ENCODE measurements at regions not wholly inside any gene's neighbourhood (a gene's known extent, or its start where the extent isn't known, plus 50 kb on each side); places are given as distances from the start of the nearest gene placed in this dataset.

DNA sequence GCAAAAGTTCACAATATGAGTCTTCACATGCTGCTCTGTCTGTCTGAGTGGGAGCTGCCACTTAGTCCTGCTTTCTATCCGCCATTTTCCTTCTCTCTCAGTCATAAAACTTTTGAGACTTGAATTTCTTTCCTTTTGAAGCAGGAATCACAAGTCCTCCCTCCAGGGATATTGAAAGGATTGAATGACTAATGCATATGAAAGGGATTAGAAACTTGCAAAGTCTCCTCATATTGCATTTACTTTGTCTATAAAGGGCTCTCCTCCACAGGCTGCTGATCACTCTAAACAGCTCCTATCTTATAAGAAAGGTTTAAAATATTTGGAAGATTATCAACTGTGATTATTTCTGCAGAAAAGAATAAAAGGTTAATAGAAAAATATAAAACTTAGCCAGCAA lies 879.1 kb downstream of the ARAP2 start:
- TF ChIP-seq, protein P1, sequence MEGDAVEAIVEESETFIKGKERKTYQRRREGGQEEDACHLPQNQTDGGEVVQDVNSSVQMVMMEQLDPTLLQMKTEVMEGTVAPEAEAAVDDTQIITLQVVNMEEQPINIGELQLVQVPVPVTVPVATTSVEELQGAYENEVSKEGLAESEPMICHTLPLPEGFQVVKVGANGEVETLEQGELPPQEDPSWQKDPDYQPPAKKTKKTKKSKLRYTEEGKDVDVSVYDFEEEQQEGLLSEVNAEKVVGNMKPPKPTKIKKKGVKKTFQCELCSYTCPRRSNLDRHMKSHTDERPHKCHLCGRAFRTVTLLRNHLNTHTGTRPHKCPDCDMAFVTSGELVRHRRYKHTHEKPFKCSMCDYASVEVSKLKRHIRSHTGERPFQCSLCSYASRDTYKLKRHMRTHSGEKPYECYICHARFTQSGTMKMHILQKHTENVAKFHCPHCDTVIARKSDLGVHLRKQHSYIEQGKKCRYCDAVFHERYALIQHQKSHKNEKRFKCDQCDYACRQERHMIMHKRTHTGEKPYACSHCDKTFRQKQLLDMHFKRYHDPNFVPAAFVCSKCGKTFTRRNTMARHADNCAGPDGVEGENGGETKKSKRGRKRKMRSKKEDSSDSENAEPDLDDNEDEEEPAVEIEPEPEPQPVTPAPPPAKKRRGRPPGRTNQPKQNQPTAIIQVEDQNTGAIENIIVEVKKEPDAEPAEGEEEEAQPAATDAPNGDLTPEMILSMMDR (IDR thresholded peaks at IDR 0.05; ENCODE audit: control extremely low read depth in 1 of 3, insufficient read depth in 1 of 3, low read depth in 1 of 3, low read length in 3 of 3) = no peak
- no peak for TF ChIP-seq RAD21 (IDR thresholded peaks at IDR 0.05 in 1 of 2, conservative IDR thresholded peaks at IDR 0.05 in 1 of 2; ENCODE audit: low read depth in 2 of 2, low read length in 2 of 2)
